Prostate gland (tissue), 2 donors: ENCODE measurements at regions not wholly inside any gene's neighbourhood (a gene's known extent, or its start where the extent isn't known, plus 50 kb on each side); places are given as distances from the start of the nearest gene placed in this dataset.

Experiments used
- CTCF ChIP-seq, 4 experiments: fragments of 200-600 bp in 2 of 4; fragments of 450-650 bp in 2 of 4; sonication (generic) in 2 of 4; IDR thresholded peaks; 1 replicate in 3 of 4; 2 replicates in 1 of 4; pipeline ENCODE4 v1.5.1; 2016 to 2019; ENCODE audit warnings: antibody characterized with exemption in 4 of 4, mild to moderate bottlenecking in 2 of 4, moderate library complexity in 2 of 4
- POLR2A ChIP-seq: fragments of 450-650 bp; IDR thresholded peaks from one replicate; pipeline ENCODE4 v1.6.1; 2016; ENCODE audit warnings: antibody characterized with exemption, mild to moderate bottlenecking
- POLR2AphosphoS5 ChIP-seq: sonication (generic); formaldehyde crosslinking; IDR thresholded peaks from one replicate; pipeline ENCODE4 v1.6.1; 2017; ENCODE audit warnings: antibody characterized with exemption

DNA sequence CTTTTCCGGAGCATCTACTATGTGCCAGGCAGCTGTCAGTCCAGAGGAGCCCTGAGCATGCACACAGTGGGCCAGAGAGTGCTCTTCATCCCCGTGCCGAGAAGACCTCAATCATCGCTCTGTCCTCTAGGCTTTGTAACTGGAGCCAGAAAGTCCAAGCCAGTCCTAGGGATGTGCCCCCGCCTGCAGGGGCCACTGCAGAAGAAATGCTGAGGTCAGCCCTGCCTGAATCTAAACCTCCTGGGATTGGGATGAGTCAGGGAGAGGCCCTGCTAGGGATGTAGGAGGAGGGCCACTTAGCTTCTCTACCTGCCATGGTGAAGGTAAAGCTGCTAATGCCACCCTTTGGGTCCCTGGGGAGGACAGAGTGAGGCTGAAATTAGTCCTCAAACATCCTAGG lies 146.8 kb downstream of the CDC5L start:
- TF ChIP-seq CTCF (IDR thresholded peaks at IDR 0.05) (no peak), POLR2A (no peak), POLR2AphosphoS5 (no peak)
